ENCODE measurements at regions not wholly inside any gene's neighbourhood (a gene's known extent, or its start where the extent isn't known, plus 50 kb on each side); places are given as distances from the start of the nearest gene placed in this dataset.

DNA sequence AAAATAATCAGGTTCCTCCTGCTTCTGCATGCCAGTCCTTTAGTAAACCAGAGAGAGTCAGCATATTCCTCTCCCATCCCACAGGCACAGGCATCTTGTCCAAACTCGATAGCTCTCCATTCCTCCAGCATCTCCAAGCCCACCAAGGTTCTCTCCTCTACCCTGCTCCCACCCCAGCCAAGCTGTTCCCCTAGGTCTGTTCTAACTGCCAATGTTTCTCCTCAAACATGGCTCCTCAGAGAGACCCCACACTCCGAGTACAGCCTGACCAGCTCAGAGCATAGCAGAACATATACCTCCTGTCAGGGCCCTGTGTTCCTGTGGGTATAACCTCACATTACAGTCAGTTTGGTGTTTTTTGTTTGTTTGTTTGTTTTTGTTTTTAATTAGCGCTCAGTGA, 177.8 kb downstream of the VEGFA start:
- no peaks in the 10 kb centered on the region for H3K36me3 ChIP-seq (ENCODE audit: control insufficient read depth in 2 of 2, insufficient read depth in 2 of 2, low read length in 1 of 2)
- H4K20me1 ChIP-seq (ENCODE audit: control insufficient read depth, insufficient read depth): no peaks in the 10 kb centered on the region
- no peaks in the 10 kb centered on the region for H3K27me3 ChIP-seq (replicated peaks in 1 of 2; ENCODE audit: control insufficient read depth in 2 of 2, insufficient read depth in 2 of 2, low read length in 1 of 2)
- BruUV-seq (replicated peaks): no TSS peak
- H3K9ac ChIP-seq (ENCODE audit: control insufficient read depth, insufficient read depth, low read length): no peak overlapping the region
- DNase-seq (ENCODE audit: low read depth, low spot score) (no peak), FAIRE-seq (no peak), ATAC-seq (no peak)
- H3K4me3 ChIP-seq: no peak overlapping the region
- intact Hi-C loops (cut with micrococcal nuclease; ENCODE audit: unreplicated experiment) (no loop called here), in situ Hi-C loops (cut with MboI) (no loop called here)
- H2AFZ ChIP-seq (ENCODE audit: control insufficient read depth, low read depth, low read length): no peak overlapping the region
- H3K4me2 ChIP-seq (ENCODE audit: control insufficient read depth, insufficient read depth): no peak overlapping the region
- no peaks in the 10 kb centered on the region for H3K79me2 ChIP-seq (ENCODE audit: control insufficient read depth, insufficient read depth, low read length)
- CTCF ChIA-PET: interaction anchor here (1.5 kb wide), 1 partner anchor 131 kb away, joined by 3 read pairs; no protein-coding TSS in a partner anchor
- RAD21 ChIA-PET (ENCODE audit: unreplicated experiment): no interaction called here
- no peak overlapping the region for H3K27ac ChIP-seq (ENCODE audit: control insufficient read depth, insufficient read depth)
- H3K4me1 ChIP-seq (ENCODE audit: control insufficient read depth, insufficient read depth, low read length): no peaks in the 10 kb centered on the region
- 0% methylated on average over 3 of the region's 3 CpGs for WGBS (ENCODE audit: insufficient coverage, insufficient replicate concordance, low lambda C conversion rate, missing lambda C conversion rate)
- POLR2A ChIA-PET: no interaction called here
- H3K9me3 ChIP-seq (replicated peaks; ENCODE audit: control insufficient read depth, insufficient read depth, low read length): peaks cover 10% of the 10 kb centered on the region; the same call in 2 of the 3 replicates
- SMC1A ChIA-PET (ENCODE audit: uncharacterized antibody, unreplicated experiment): interaction anchor here (0.6 kb wide), 1 partner anchor 265 kb away, joined by 5 read pairs; no protein-coding TSS in a partner anchor
- TF ChIP-seq TBL1XR1 (IDR thresholded peaks at IDR 0.05; ENCODE audit: low read depth, low read length) (no peak), MEF2B (IDR thresholded peaks at IDR 0.05; ENCODE audit: partially characterized antibody, poor library complexity, severe bottlenecking) (no peak), ZNF384 (IDR thresholded peaks at IDR 0.05; ENCODE audit: borderline replicate concordance, low read depth, low read length) (no peak), GATAD2B (conservative IDR thresholded peaks at IDR 0.05; ENCODE audit: low read depth) (no peak), EGR1 (IDR thresholded peaks at IDR 0.05; ENCODE audit: borderline replicate concordance in 1 of 2, low read depth in 2 of 2, low read length in 2 of 2) (no peak), IRF4 (IDR thresholded peaks at IDR 0.05; ENCODE audit: low read depth, low read length) (no peak), TCF7 (IDR thresholded peaks at IDR 0.05; ENCODE audit: borderline replicate concordance) (no peak), CREB1 (IDR thresholded peaks at IDR 0.05; ENCODE audit: low read depth) (no peak)
- TF ChIP-seq, protein P1, sequence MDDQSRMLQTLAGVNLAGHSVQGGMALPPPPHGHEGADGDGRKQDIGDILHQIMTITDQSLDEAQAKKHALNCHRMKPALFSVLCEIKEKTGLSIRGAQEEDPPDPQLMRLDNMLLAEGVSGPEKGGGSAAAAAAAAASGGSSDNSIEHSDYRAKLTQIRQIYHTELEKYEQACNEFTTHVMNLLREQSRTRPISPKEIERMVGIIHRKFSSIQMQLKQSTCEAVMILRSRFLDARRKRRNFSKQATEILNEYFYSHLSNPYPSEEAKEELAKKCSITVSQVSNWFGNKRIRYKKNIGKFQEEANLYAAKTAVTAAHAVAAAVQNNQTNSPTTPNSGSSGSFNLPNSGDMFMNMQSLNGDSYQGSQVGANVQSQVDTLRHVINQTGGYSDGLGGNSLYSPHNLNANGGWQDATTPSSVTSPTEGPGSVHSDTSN (IDR thresholded peaks at IDR 0.05; ENCODE audit: insufficient replicate concordance, low read depth, low read length): no peak
- TF ChIP-seq, protein P2, sequence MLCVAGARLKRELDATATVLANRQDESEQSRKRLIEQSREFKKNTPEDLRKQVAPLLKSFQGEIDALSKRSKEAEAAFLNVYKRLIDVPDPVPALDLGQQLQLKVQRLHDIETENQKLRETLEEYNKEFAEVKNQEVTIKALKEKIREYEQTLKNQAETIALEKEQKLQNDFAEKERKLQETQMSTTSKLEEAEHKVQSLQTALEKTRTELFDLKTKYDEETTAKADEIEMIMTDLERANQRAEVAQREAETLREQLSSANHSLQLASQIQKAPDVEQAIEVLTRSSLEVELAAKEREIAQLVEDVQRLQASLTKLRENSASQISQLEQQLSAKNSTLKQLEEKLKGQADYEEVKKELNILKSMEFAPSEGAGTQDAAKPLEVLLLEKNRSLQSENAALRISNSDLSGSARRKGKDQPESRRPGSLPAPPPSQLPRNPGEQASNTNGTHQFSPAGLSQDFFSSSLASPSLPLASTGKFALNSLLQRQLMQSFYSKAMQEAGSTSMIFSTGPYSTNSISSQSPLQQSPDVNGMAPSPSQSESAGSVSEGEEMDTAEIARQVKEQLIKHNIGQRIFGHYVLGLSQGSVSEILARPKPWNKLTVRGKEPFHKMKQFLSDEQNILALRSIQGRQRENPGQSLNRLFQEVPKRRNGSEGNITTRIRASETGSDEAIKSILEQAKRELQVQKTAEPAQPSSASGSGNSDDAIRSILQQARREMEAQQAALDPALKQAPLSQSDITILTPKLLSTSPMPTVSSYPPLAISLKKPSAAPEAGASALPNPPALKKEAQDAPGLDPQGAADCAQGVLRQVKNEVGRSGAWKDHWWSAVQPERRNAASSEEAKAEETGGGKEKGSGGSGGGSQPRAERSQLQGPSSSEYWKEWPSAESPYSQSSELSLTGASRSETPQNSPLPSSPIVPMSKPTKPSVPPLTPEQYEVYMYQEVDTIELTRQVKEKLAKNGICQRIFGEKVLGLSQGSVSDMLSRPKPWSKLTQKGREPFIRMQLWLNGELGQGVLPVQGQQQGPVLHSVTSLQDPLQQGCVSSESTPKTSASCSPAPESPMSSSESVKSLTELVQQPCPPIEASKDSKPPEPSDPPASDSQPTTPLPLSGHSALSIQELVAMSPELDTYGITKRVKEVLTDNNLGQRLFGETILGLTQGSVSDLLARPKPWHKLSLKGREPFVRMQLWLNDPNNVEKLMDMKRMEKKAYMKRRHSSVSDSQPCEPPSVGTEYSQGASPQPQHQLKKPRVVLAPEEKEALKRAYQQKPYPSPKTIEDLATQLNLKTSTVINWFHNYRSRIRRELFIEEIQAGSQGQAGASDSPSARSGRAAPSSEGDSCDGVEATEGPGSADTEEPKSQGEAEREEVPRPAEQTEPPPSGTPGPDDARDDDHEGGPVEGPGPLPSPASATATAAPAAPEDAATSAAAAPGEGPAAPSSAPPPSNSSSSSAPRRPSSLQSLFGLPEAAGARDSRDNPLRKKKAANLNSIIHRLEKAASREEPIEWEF (IDR thresholded peaks at IDR 0.05; ENCODE audit: insufficient replicate concordance, low read depth, low read length): no peak
- TF ChIP-seq, protein P3, sequence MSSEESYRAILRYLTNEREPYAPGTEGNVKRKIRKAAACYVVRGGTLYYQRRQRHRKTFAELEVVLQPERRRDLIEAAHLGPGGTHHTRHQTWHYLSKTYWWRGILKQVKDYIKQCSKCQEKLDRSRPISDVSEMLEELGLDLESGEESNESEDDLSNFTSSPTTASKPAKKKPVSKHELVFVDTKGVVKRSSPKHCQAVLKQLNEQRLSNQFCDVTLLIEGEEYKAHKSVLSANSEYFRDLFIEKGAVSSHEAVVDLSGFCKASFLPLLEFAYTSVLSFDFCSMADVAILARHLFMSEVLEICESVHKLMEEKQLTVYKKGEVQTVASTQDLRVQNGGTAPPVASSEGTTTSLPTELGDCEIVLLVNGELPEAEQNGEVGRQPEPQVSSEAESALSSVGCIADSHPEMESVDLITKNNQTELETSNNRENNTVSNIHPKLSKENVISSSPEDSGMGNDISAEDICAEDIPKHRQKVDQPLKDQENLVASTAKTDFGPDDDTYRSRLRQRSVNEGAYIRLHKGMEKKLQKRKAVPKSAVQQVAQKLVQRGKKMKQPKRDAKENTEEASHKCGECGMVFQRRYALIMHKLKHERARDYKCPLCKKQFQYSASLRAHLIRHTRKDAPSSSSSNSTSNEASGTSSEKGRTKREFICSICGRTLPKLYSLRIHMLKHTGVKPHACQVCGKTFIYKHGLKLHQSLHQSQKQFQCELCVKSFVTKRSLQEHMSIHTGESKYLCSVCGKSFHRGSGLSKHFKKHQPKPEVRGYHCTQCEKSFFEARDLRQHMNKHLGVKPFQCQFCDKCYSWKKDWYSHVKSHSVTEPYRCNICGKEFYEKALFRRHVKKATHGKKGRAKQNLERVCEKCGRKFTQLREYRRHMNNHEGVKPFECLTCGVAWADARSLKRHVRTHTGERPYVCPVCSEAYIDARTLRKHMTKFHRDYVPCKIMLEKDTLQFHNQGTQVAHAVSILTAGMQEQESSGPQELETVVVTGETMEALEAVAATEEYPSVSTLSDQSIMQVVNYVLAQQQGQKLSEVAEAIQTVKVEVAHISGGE (CRISPR knock-in tag; IDR thresholded peaks at IDR 0.05): no peak
- TF ChIP-seq, protein P4, sequence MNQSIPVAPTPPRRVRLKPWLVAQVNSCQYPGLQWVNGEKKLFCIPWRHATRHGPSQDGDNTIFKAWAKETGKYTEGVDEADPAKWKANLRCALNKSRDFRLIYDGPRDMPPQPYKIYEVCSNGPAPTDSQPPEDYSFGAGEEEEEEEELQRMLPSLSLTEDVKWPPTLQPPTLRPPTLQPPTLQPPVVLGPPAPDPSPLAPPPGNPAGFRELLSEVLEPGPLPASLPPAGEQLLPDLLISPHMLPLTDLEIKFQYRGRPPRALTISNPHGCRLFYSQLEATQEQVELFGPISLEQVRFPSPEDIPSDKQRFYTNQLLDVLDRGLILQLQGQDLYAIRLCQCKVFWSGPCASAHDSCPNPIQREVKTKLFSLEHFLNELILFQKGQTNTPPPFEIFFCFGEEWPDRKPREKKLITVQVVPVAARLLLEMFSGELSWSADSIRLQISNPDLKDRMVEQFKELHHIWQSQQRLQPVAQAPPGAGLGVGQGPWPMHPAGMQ (IDR thresholded peaks at IDR 0.05; ENCODE audit: borderline replicate concordance): no peak
